ENCODE measurements at regions not wholly inside any gene's neighbourhood (a gene's known extent, or its start where the extent isn't known, plus 50 kb on each side); places are given as distances from the start of the nearest gene placed in this dataset.

DNA sequence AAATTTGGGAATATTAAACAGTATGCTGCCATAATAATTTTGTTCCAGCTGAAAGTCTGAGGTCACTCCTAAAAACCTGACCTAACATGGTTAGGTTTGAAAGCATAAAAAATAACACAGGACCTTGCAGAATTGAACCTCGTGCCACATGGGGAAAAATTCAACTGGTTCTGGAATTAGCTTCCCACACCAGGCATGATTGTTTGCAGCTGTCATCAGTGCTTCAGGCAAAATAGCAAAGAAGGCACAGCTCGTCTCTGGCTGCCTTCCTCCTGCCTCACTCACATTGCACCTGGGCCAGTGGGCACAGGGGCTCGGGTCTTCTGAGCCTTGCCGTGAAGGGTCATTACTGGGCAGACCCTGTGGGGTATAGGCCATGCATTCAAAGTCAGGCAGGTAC lies 153.8 kb upstream of the ARHGAP20 start:
- H3K36me3 ChIP-seq (ENCODE audit: control insufficient read depth in 1 of 2, insufficient read depth in 2 of 2, low read length in 2 of 2) = no peaks in the 10 kb centered on the region
- no peaks in the 10 kb centered on the region for H3K79me1 ChIP-seq (ENCODE audit: low read length)
- no peak overlapping the region for H3K4me3 ChIP-seq (ENCODE audit: low read depth, low read length)
- DNase-seq = peak; percentile 27 to 59
- H2AFZ ChIP-seq (ENCODE audit: insufficient read depth, low read length, poor library complexity) = no peak overlapping the region
- no peak overlapping the region for H4K12ac ChIP-seq (ENCODE audit: low read depth, low read length)
- no peaks in the 10 kb centered on the region for H3K79me2 ChIP-seq (ENCODE audit: control insufficient read depth, insufficient read depth, low read length, poor library complexity)
- no peak overlapping the region for H2AK5ac ChIP-seq (ENCODE audit: low read length)
- no peak overlapping the region for H3K4me2 ChIP-seq (ENCODE audit: low read length)
- H2BK120ac ChIP-seq (ENCODE audit: insufficient read depth, low read length, poor library complexity) = no peak overlapping the region
- H2BK5ac ChIP-seq (ENCODE audit: low read depth, low read length, poor library complexity) = no peak overlapping the region
- H3K9ac ChIP-seq (ENCODE audit: low read length) = no peak overlapping the region
- no peak overlapping the region for H3K18ac ChIP-seq (ENCODE audit: low read length)
- peaks cover 0 to 3% of the 10 kb centered on the region in 2 experiments for H3K4me1 ChIP-seq (ENCODE audit: control insufficient read depth in 1 of 2, insufficient read depth in 2 of 2, low read length in 2 of 2)
- H3K9me3 ChIP-seq (ENCODE audit: insufficient read depth, low read depth, low read length) = no peaks in the 10 kb centered on the region
- no peak overlapping the region for H4K91ac ChIP-seq (ENCODE audit: low read depth, low read length)
- H3K27me3 ChIP-seq (ENCODE audit: insufficient read depth, low read length) = no peaks in the 10 kb centered on the region
- no peak overlapping the region for H3K23ac ChIP-seq (ENCODE audit: low read length)
- WGBS (ENCODE audit: extremely low coverage, insufficient coverage, insufficient read length) = no CpG with 5 or more reads among the region's 4 CpGs
- no peak overlapping the region for H4K8ac ChIP-seq (ENCODE audit: low read depth, low read length)
- H3K4ac ChIP-seq (ENCODE audit: low read depth, low read length) = no peak overlapping the region
- no peak overlapping the region for H2BK12ac ChIP-seq (ENCODE audit: low read length)
- H3K14ac ChIP-seq (ENCODE audit: low read length) = no peak overlapping the region
- H3K27ac ChIP-seq (ENCODE audit: low read depth, low read length) = no peak overlapping the region

DNA sequence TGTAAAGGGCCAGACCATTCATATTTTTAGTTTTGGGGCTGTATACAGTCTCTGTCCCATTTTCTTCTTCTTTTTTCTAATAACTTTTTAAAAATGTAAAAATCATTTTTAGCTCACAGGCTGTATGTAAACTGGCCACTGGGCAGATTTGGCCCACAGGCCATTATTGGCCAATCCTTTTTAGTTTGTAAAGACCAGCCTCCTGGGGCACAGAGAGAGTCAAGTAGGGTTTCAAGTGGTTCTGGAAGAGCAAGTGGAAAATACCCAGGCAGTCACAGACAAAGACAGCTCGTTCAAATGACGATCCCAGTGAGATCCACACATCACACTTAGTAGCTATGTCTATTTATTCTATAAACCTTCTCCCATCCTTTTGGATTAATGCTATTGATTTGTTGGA lies 150.2 kb upstream of the ARHGAP20 start:
- H2BK120ac ChIP-seq (ENCODE audit: insufficient read depth, low read length, poor library complexity) = no peak overlapping the region
- no peaks in the 10 kb centered on the region for H3K36me3 ChIP-seq (ENCODE audit: control insufficient read depth in 1 of 2, insufficient read depth in 2 of 2, low read length in 2 of 2)
- H3K23ac ChIP-seq (ENCODE audit: low read length) = no peak overlapping the region
- no peak overlapping the region for H3K9ac ChIP-seq (ENCODE audit: low read length)
- H3K27me3 ChIP-seq (ENCODE audit: insufficient read depth, low read length) = no peaks in the 10 kb centered on the region
- H3K18ac ChIP-seq (ENCODE audit: low read length) = no peak overlapping the region
- no peak overlapping the region for H3K4me2 ChIP-seq (ENCODE audit: low read length)
- H4K8ac ChIP-seq (ENCODE audit: low read depth, low read length) = no peak overlapping the region
- no CpG with 5 or more reads among the region's 2 CpGs for WGBS (ENCODE audit: extremely low coverage, insufficient coverage, insufficient read length)
- H3K9me3 ChIP-seq (ENCODE audit: insufficient read depth, low read depth, low read length) = no peaks in the 10 kb centered on the region
- H3K4ac ChIP-seq (ENCODE audit: low read depth, low read length) = no peak overlapping the region
- no peak overlapping the region for H2AFZ ChIP-seq (ENCODE audit: insufficient read depth, low read length, poor library complexity)
- no peak overlapping the region for H2AK5ac ChIP-seq (ENCODE audit: low read length)
- H2BK12ac ChIP-seq (ENCODE audit: low read length) = no peak overlapping the region
- peaks cover 0 to 3% of the 10 kb centered on the region in 2 experiments for H3K4me1 ChIP-seq (ENCODE audit: control insufficient read depth in 1 of 2, insufficient read depth in 2 of 2, low read length in 2 of 2)
- H3K14ac ChIP-seq (ENCODE audit: low read length) = no peak overlapping the region
- H4K91ac ChIP-seq (ENCODE audit: low read depth, low read length) = no peak overlapping the region
- no peak overlapping the region for H3K27ac ChIP-seq (ENCODE audit: low read depth, low read length)
- H3K79me1 ChIP-seq (ENCODE audit: low read length) = no peaks in the 10 kb centered on the region
- H3K79me2 ChIP-seq (ENCODE audit: control insufficient read depth, insufficient read depth, low read length, poor library complexity) = no peaks in the 10 kb centered on the region
- H3K4me3 ChIP-seq (ENCODE audit: low read depth, low read length) = no peak overlapping the region
- no peak overlapping the region for H4K12ac ChIP-seq (ENCODE audit: low read depth, low read length)
- no peak overlapping the region for H2BK5ac ChIP-seq (ENCODE audit: low read depth, low read length, poor library complexity)
- no peak for DNase-seq

DNA sequence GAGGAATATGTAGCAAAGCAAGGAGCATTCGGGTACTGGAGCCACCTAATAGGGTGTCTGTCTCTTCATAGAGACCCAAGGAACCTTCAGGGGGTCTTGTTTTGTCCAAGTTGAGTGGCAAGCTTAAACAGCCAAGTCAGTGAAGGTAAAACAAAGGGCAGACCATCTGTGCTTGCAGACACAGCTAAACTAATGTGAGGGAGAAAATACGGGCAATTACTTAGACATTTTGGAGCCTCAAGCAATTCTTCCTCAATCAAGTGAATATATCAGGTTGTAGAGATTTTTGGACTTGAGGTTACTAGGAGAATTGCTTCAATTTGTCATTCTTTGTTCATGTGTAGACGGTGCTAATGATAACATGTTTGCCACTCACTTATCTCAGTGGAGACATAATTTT lies 148.2 kb upstream of the ARHGAP20 start:
- no peak overlapping the region for H4K8ac ChIP-seq (ENCODE audit: low read depth, low read length)
- H3K4me3 ChIP-seq (ENCODE audit: low read depth, low read length) = no peak overlapping the region
- H2BK120ac ChIP-seq (ENCODE audit: insufficient read depth, low read length, poor library complexity) = no peak overlapping the region
- no peak overlapping the region for H2AFZ ChIP-seq (ENCODE audit: insufficient read depth, low read length, poor library complexity)
- peak; percentile 27 to 72 for DNase-seq
- no peak overlapping the region for H3K14ac ChIP-seq (ENCODE audit: low read length)
- H3K4ac ChIP-seq (ENCODE audit: low read depth, low read length) = no peak overlapping the region
- no peaks in the 10 kb centered on the region for H3K9me3 ChIP-seq (ENCODE audit: insufficient read depth, low read depth, low read length)
- no peak overlapping the region for H3K18ac ChIP-seq (ENCODE audit: low read length)
- H3K27ac ChIP-seq (ENCODE audit: low read depth, low read length) = no peak overlapping the region
- H3K23ac ChIP-seq (ENCODE audit: low read length) = no peak overlapping the region
- no peaks in the 10 kb centered on the region for H3K27me3 ChIP-seq (ENCODE audit: insufficient read depth, low read length)
- no peak overlapping the region for H4K91ac ChIP-seq (ENCODE audit: low read depth, low read length)
- no peak overlapping the region for H3K4me2 ChIP-seq (ENCODE audit: low read length)
- H2AK5ac ChIP-seq (ENCODE audit: low read length) = no peak overlapping the region
- H2BK12ac ChIP-seq (ENCODE audit: low read length) = no peak overlapping the region
- H3K79me2 ChIP-seq (ENCODE audit: control insufficient read depth, insufficient read depth, low read length, poor library complexity) = no peaks in the 10 kb centered on the region
- no peak overlapping the region for H3K9ac ChIP-seq (ENCODE audit: low read length)
- H3K4me1 ChIP-seq (ENCODE audit: control insufficient read depth in 1 of 2, insufficient read depth in 2 of 2, low read length in 2 of 2) = no peaks in the 10 kb centered on the region
- no peaks in the 10 kb centered on the region for H3K79me1 ChIP-seq (ENCODE audit: low read length)
- no peak overlapping the region for H4K12ac ChIP-seq (ENCODE audit: low read depth, low read length)
- H3K36me3 ChIP-seq (ENCODE audit: control insufficient read depth in 1 of 2, insufficient read depth in 2 of 2, low read length in 2 of 2) = no peaks in the 10 kb centered on the region
- no CpG with 5 or more reads among the region's 3 CpGs for WGBS (ENCODE audit: extremely low coverage, insufficient coverage, insufficient read length)
- no peak overlapping the region for H2BK5ac ChIP-seq (ENCODE audit: low read depth, low read length, poor library complexity)

DNA sequence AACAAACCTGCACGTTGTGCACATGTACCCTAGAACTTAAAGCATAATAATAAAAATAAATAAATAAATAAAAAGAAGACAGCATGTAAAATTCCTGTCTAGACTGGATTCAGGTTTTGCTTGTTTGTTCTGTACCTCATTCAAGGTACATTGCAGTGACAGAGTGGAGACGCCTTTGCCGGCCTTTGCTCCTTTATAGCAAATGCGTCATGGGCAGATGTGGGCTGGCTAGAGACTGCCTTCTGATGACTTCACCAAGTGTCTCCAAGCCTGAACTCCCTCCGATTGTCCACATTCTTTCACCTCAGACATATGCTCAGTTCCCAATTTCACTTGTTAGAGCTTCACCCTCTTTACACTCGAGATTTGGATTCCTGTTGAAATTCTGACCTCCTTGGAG lies 147.8 kb upstream of the ARHGAP20 start:
- H3K23ac ChIP-seq (ENCODE audit: low read length) = no peak overlapping the region
- no peaks in the 10 kb centered on the region for H3K79me2 ChIP-seq (ENCODE audit: control insufficient read depth, insufficient read depth, low read length, poor library complexity)
- no peak overlapping the region for H2AK5ac ChIP-seq (ENCODE audit: low read length)
- no peaks in the 10 kb centered on the region for H3K4me1 ChIP-seq (ENCODE audit: control insufficient read depth in 1 of 2, insufficient read depth in 2 of 2, low read length in 2 of 2)
- H3K4me3 ChIP-seq (ENCODE audit: low read depth, low read length) = no peak overlapping the region
- H4K91ac ChIP-seq (ENCODE audit: low read depth, low read length) = no peak overlapping the region
- peak; percentile 92 for DNase-seq
- H4K12ac ChIP-seq (ENCODE audit: low read depth, low read length) = no peak overlapping the region
- H2BK5ac ChIP-seq (ENCODE audit: low read depth, low read length, poor library complexity) = no peak overlapping the region
- H4K8ac ChIP-seq (ENCODE audit: low read depth, low read length) = no peak overlapping the region
- H3K14ac ChIP-seq (ENCODE audit: low read length) = no peak overlapping the region
- H3K79me1 ChIP-seq (ENCODE audit: low read length) = no peaks in the 10 kb centered on the region
- no peaks in the 10 kb centered on the region for H3K9me3 ChIP-seq (ENCODE audit: insufficient read depth, low read depth, low read length)
- H2AFZ ChIP-seq (ENCODE audit: insufficient read depth, low read length, poor library complexity) = no peak overlapping the region
- no peak overlapping the region for H2BK120ac ChIP-seq (ENCODE audit: insufficient read depth, low read length, poor library complexity)
- H3K18ac ChIP-seq (ENCODE audit: low read length) = no peak overlapping the region
- H3K9ac ChIP-seq (ENCODE audit: low read length) = no peak overlapping the region
- no peak overlapping the region for H2BK12ac ChIP-seq (ENCODE audit: low read length)
- no peaks in the 10 kb centered on the region for H3K27me3 ChIP-seq (ENCODE audit: insufficient read depth, low read length)
- no peak overlapping the region for H3K27ac ChIP-seq (ENCODE audit: low read depth, low read length)
- WGBS (ENCODE audit: extremely low coverage, insufficient coverage, insufficient read length) = no CpG with 5 or more reads among the region's 6 CpGs
- no peak overlapping the region for H3K4me2 ChIP-seq (ENCODE audit: low read length)
- H3K36me3 ChIP-seq (ENCODE audit: control insufficient read depth in 1 of 2, insufficient read depth in 2 of 2, low read length in 2 of 2) = no peaks in the 10 kb centered on the region
- no peak overlapping the region for H3K4ac ChIP-seq (ENCODE audit: low read depth, low read length)
